A673 (cell line): ENCODE measurements at regions not wholly inside any gene's neighbourhood (a gene's known extent, or its start where the extent isn't known, plus 50 kb on each side); places are given as distances from the start of the nearest gene placed in this dataset.

Experiments
- BruUV-seq: library from RNA; stranded (reverse); fragments of 400-500 nt; replicated peaks from 2 replicates; lab custom pipeline; 2021; lab: Mats Ljungman, UMichigan
- CTCF ChIA-PET: fragments of 300-600 bp; sonication (Branson Sonifier 250); formaldehyde crosslinking; loops from one replicate; lab custom pipeline; 2022; ENCODE audit warnings: antibody characterized with exemption; lab: Charles Lee
- POLR2A ChIA-PET: fragments of 300-600 bp; sonication (Branson Sonifier 250); formaldehyde crosslinking; loops from one replicate; lab custom pipeline; 2022; ENCODE audit warnings: antibody characterized with exemption; ENCODE audit not compliant: low non-redundant PET; lab: Charles Lee
- DNase-seq: peaks from one replicate; pipeline ENCODE4 v3.0.0-alpha.2; 2015; ENCODE audit warnings: low spot score
- H3K27ac ChIP-seq: fragments of 200-600 bp; sonication (generic); 2 replicates; pipeline ENCODE4 v1.5.1; 2016; ENCODE audit warnings: mixed run types, low read depth, mild to moderate bottlenecking, mixed read lengths, antibody characterized with exemption, low read length; ENCODE audit not compliant: poor library complexity, severe bottlenecking
- H3K27me3 ChIP-seq: fragments of 200-600 bp; sonication (generic); replicated peaks from 2 replicates; pipeline ENCODE4 v1.6.1; 2017; ENCODE audit warnings: mixed run types, low read depth, mild to moderate bottlenecking, mixed read lengths, antibody characterized with exemption, low read length; ENCODE audit not compliant: insufficient read depth, poor library complexity
- H3K36me3 ChIP-seq: fragments of 200-600 bp; sonication (generic); 2 replicates; pipeline ENCODE4 v1.6.1; 2016; ENCODE audit warnings: mixed run types, mild to moderate bottlenecking, mixed read lengths, antibody characterized with exemption, low read length; ENCODE audit not compliant: insufficient read depth, poor library complexity, severe bottlenecking
- H3K4me1 ChIP-seq: fragments of 200-600 bp; sonication (generic); 2 replicates; pipeline ENCODE4 v1.6.1; 2017; ENCODE audit warnings: mixed run types, mild to moderate bottlenecking, mixed read lengths, antibody characterized with exemption, low read length; ENCODE audit not compliant: insufficient read depth, poor library complexity, severe bottlenecking
- H3K4me3 ChIP-seq: fragments of 200-600 bp; sonication (generic); 2 replicates; pipeline ENCODE4 v1.5.1; 2016; ENCODE audit warnings: low read depth, mixed run types, mild to moderate bottlenecking, mixed read lengths, low read length; ENCODE audit not compliant: poor library complexity, severe bottlenecking
- H3K9me3 ChIP-seq: fragments of 200-600 bp; sonication (generic); 2 replicates; pipeline ENCODE4 v1.6.1; 2016; ENCODE audit warnings: mixed run types, low read depth, mild to moderate bottlenecking, mixed read lengths, antibody characterized with exemption, low read length; ENCODE audit not compliant: poor library complexity, severe bottlenecking
- EZH2 ChIP-seq: fragments of 200-600 bp; sonication (generic); IDR thresholded peaks from 2 replicates; pipeline ENCODE4 v1.6.1; 2017; ENCODE audit warnings: borderline replicate concordance, low read depth, mild to moderate bottlenecking, mixed read lengths, antibody characterized with exemption, low read length; ENCODE audit not compliant: poor library complexity, severe bottlenecking
- intact Hi-C: fragments of 100-400 bp; cut with micrococcal nuclease; formaldehyde crosslinking; loops from one replicate; pipeline ENCODE4 v1.10.0; 2022; ENCODE audit not compliant: unreplicated experiment
- TF ChIP-seq, protein P1 (sequence below): fragments of 300-800, 200-600 bp; sonication (generic); conservative IDR thresholded peaks from 2 replicates; pipeline ENCODE4 v1.5.1; 2017; ENCODE audit warnings: low read depth, mild to moderate bottlenecking, antibody characterized with exemption, low read length, moderate library complexity, mixed read lengths

GRCh38 chr5:25948278-25948677 is 1090.1 kb downstream of the CDH9 start:
- Histone ChIP-seq H3K4me3 (no peak overlapping the region), H3K4me1 (no peaks in the 10 kb centered on the region), H3K9me3 (peaks cover 9% of the 10 kb centered on the region), H3K27me3 (no peaks in the 10 kb centered on the region), H3K27ac (no peak overlapping the region), H3K36me3 (no peaks in the 10 kb centered on the region)
- intact Hi-C loops, result no loop called here
- no TSS peak for BruUV-seq
- ChIA-PET POLR2A (no interaction called here), CTCF (no interaction called here)
- no peak for TF ChIP-seq EZH2
- TF ChIP-seq, protein P1, sequence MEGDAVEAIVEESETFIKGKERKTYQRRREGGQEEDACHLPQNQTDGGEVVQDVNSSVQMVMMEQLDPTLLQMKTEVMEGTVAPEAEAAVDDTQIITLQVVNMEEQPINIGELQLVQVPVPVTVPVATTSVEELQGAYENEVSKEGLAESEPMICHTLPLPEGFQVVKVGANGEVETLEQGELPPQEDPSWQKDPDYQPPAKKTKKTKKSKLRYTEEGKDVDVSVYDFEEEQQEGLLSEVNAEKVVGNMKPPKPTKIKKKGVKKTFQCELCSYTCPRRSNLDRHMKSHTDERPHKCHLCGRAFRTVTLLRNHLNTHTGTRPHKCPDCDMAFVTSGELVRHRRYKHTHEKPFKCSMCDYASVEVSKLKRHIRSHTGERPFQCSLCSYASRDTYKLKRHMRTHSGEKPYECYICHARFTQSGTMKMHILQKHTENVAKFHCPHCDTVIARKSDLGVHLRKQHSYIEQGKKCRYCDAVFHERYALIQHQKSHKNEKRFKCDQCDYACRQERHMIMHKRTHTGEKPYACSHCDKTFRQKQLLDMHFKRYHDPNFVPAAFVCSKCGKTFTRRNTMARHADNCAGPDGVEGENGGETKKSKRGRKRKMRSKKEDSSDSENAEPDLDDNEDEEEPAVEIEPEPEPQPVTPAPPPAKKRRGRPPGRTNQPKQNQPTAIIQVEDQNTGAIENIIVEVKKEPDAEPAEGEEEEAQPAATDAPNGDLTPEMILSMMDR, result no peak
- no peak for DNase-seq

- BruUV-seq, result no TSS peak
- peaks cover 6% of the 10 kb centered on the region for H3K9me3 ChIP-seq
- ChIA-PET POLR2A (no interaction called here), CTCF (no interaction called here)
- no peak overlapping the region for H3K4me3 ChIP-seq
- intact Hi-C loops, result no loop called here
- H3K27me3 ChIP-seq, result no peaks in the 10 kb centered on the region
- H3K27ac ChIP-seq, result no peak overlapping the region
- DNase-seq, result no peak
- no peaks in the 10 kb centered on the region for H3K36me3 ChIP-seq
- no peaks in the 10 kb centered on the region for H3K4me1 ChIP-seq
- no peak for TF ChIP-seq EZH2
- TF ChIP-seq, protein P1, result no peak
Measured at GRCh38 chr5:25944786-25945185, 1093.6 kb downstream of the CDH9 start.

DNA sequence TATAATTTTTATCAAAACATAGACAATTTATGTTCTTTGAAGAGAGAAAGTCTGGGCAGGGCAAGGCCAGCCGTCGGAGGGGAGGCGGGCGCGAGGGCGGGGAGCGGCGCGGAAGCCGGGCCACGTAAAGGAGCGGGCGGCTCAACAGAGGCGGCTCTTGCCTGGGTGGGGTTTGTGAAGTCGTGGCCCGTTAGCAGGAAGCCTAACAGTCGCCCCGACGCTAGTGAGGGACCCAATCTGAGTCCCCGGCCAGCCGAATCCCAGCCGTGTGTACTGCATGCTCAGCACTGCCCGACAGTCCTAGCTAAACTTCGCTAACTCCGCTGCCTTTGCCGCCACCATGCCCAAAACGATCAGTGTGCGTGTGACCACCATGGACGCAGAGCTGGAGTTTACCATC is 1129.2 kb downstream of the CDH9 start:
- Histone ChIP-seq H3K27me3 (no peaks in the 10 kb centered on the region), H3K4me3 (no peak overlapping the region), H3K4me1 (no peaks in the 10 kb centered on the region), H3K27ac (no peak overlapping the region), H3K9me3 (peaks cover 5% of the 10 kb centered on the region), H3K36me3 (no peaks in the 10 kb centered on the region)
- TF ChIP-seq, protein P1, result no peak
- TF ChIP-seq EZH2, result no peak
- ChIA-PET CTCF (no interaction called here), POLR2A (no interaction called here)
- intact Hi-C loops, result no loop called here
- no peak for DNase-seq
- BruUV-seq, result no TSS peak
